ENCODE measurements at regions not wholly inside any gene's neighbourhood (a gene's known extent, or its start where the extent isn't known, plus 50 kb on each side); places are given as distances from the start of the nearest gene placed in this dataset.

GRCh38 chr7:50962962-50963374, 180.3 kb upstream of the GRB10 start:
- Mint-ChIP-seq H3K27ac (ENCODE audit: unreplicated experiment) (no peak overlapping the region), H3K27me3 (ENCODE audit: unreplicated experiment) (peaks cover 7% of the 10 kb centered on the region), H3K9me3 (ENCODE audit: unreplicated experiment) (peaks cover 11% of the 10 kb centered on the region), H3K4me3 (ENCODE audit: unreplicated experiment) (no peak overlapping the region), H3K36me3 (ENCODE audit: unreplicated experiment) (no peaks in the 10 kb centered on the region), H3K4me1 (ENCODE audit: unreplicated experiment) (peaks cover 24% of the 10 kb centered on the region)
- DNase-seq (ENCODE audit: extremely low spot score, unreplicated experiment) = no peak
- TF ChIP-seq CTCF (IDR thresholded peaks at IDR 0.05) = no peak

- Mint-ChIP-seq H3K9me3 (ENCODE audit: unreplicated experiment) (peaks cover 5% of the 10 kb centered on the region), H3K4me3 (ENCODE audit: unreplicated experiment) (no peak overlapping the region), H3K36me3 (ENCODE audit: unreplicated experiment) (no peaks in the 10 kb centered on the region), H3K27ac (ENCODE audit: unreplicated experiment) (no peak overlapping the region), H3K4me1 (ENCODE audit: unreplicated experiment) (peaks cover 24% of the 10 kb centered on the region), H3K27me3 (ENCODE audit: unreplicated experiment) (peaks cover 7% of the 10 kb centered on the region)
- DNase-seq (ENCODE audit: extremely low spot score, unreplicated experiment) = no peak
- no peak for TF ChIP-seq CTCF (IDR thresholded peaks at IDR 0.05)
Observed at GRCh38 chr7:50962281-50962883, 179.7 kb upstream of the GRB10 start.

GRCh38 chr7:50960621-50961310, 178.1 kb upstream of the GRB10 start:
- no peak for TF ChIP-seq CTCF (IDR thresholded peaks at IDR 0.05)
- H3K4me3 Mint-ChIP-seq (ENCODE audit: unreplicated experiment) = no peak overlapping the region

GRCh38 chr7:50959991-50960390, 177.3 kb upstream of the GRB10 start:
- Mint-ChIP-seq H3K4me3 (ENCODE audit: unreplicated experiment) (no peak overlapping the region), H3K27ac (ENCODE audit: unreplicated experiment) (no peak overlapping the region), H3K4me1 (ENCODE audit: unreplicated experiment) (peaks cover 17% of the 10 kb centered on the region), H3K27me3 (ENCODE audit: unreplicated experiment) (peaks cover 5% of the 10 kb centered on the region), H3K9me3 (ENCODE audit: unreplicated experiment) (no peaks in the 10 kb centered on the region), H3K36me3 (ENCODE audit: unreplicated experiment) (no peaks in the 10 kb centered on the region)
- DNase-seq (ENCODE audit: extremely low spot score, unreplicated experiment) = no peak
- no peak for TF ChIP-seq CTCF (IDR thresholded peaks at IDR 0.05)

More at GRCh38 chr7:50960621-50961310, 178.1 kb upstream of the GRB10 start:
- DNase-seq (ENCODE audit: extremely low spot score, unreplicated experiment) = no peak
- Mint-ChIP-seq H3K36me3 (ENCODE audit: unreplicated experiment) (no peaks in the 10 kb centered on the region), H3K4me1 (ENCODE audit: unreplicated experiment) (peaks cover 17% of the 10 kb centered on the region), H3K9me3 (ENCODE audit: unreplicated experiment) (no peaks in the 10 kb centered on the region), H3K27ac (ENCODE audit: unreplicated experiment) (no peak overlapping the region), H3K27me3 (ENCODE audit: unreplicated experiment) (peaks cover 5% of the 10 kb centered on the region)

- no peaks in the 10 kb centered on the region for H3K36me3 Mint-ChIP-seq (ENCODE audit: unreplicated experiment)
- no peak overlapping the region for H3K4me3 Mint-ChIP-seq (ENCODE audit: unreplicated experiment)
- H3K27ac Mint-ChIP-seq (ENCODE audit: unreplicated experiment) = no peak overlapping the region
- H3K27me3 Mint-ChIP-seq (ENCODE audit: unreplicated experiment) = peaks cover 5% of the 10 kb centered on the region
- DNase-seq (ENCODE audit: extremely low spot score, unreplicated experiment) = no peak
- H3K4me1 Mint-ChIP-seq (ENCODE audit: unreplicated experiment) = peaks cover 17% of the 10 kb centered on the region
- H3K9me3 Mint-ChIP-seq (ENCODE audit: unreplicated experiment) = no peaks in the 10 kb centered on the region
- TF ChIP-seq CTCF (IDR thresholded peaks at IDR 0.05) = no peak
Observed at GRCh38 chr7:50959560-50959959, 176.9 kb upstream of the GRB10 start.
